ENCODE measurements at regions not wholly inside any gene's neighbourhood (a gene's known extent, or its start where the extent isn't known, plus 50 kb on each side); places are given as distances from the start of the nearest gene placed in this dataset.

- Histone ChIP-seq H3K4me3 (ENCODE audit: low read length) (no peak overlapping the region), H2BK120ac (ENCODE audit: low read depth, low read length) (no peak overlapping the region), H2BK5ac (ENCODE audit: low read length) (no peak overlapping the region), H3K79me2 (ENCODE audit: control insufficient read depth, insufficient read depth, low read length) (no peaks in the 10 kb centered on the region), H3K4ac (ENCODE audit: low read depth, low read length) (no peak overlapping the region), H2AK5ac (ENCODE audit: low read length) (no peak overlapping the region), H3K4me1 (ENCODE audit: control insufficient read depth, low read depth, low read length) (no peaks in the 10 kb centered on the region), H4K8ac (ENCODE audit: low read depth, low read length) (no peak overlapping the region), H2BK15ac (replicated peaks; ENCODE audit: low read depth) (no peak overlapping the region), H3K56ac (ENCODE audit: low read length) (no peak overlapping the region), H4K5ac (ENCODE audit: low read length) (no peak overlapping the region), H3K4me2 (ENCODE audit: low read length) (no peak overlapping the region), H3K36me3 (ENCODE audit: control insufficient read depth, insufficient read depth, low read length) (no peaks in the 10 kb centered on the region), H3K9ac (ENCODE audit: low read length) (no peak overlapping the region), H3K79me1 (ENCODE audit: low read length) (no peaks in the 10 kb centered on the region), H3K23ac (ENCODE audit: low read length) (no peak overlapping the region), H3K27me3 (ENCODE audit: insufficient read depth, low read length, poor library complexity) (no peaks in the 10 kb centered on the region), H3K27ac (ENCODE audit: low read depth, low read length) (no peak overlapping the region), H3K18ac (ENCODE audit: low read length) (no peak overlapping the region)
- no CpG with 5 or more reads among the region's 4 CpGs for WGBS (ENCODE audit: extremely low coverage, insufficient coverage, low lambda C conversion rate)
- no peak for DNase-seq
These were observed 2236.5 kb downstream of the PCDH9 start for GRCh38 chr13:64993514-64994164.

- no peak overlapping the region for H2BK15ac ChIP-seq (replicated peaks; ENCODE audit: low read depth)
- no peak overlapping the region for H3K4me3 ChIP-seq (ENCODE audit: low read length)
- no peak overlapping the region for H3K4me2 ChIP-seq (ENCODE audit: low read length)
- no peaks in the 10 kb centered on the region for H3K36me3 ChIP-seq (ENCODE audit: control insufficient read depth, insufficient read depth, low read length)
- no peak overlapping the region for H2BK5ac ChIP-seq (ENCODE audit: low read length)
- H4K8ac ChIP-seq (ENCODE audit: low read depth, low read length) = no peak overlapping the region
- no peaks in the 10 kb centered on the region for H3K4me1 ChIP-seq (ENCODE audit: control insufficient read depth, low read depth, low read length)
- no peak overlapping the region for H3K4ac ChIP-seq (ENCODE audit: low read depth, low read length)
- H2AK5ac ChIP-seq (ENCODE audit: low read length) = no peak overlapping the region
- H4K5ac ChIP-seq (ENCODE audit: low read length) = no peak overlapping the region
- no CpG with 5 or more reads among the region's 2 CpGs for WGBS (ENCODE audit: extremely low coverage, insufficient coverage, low lambda C conversion rate)
- no peak overlapping the region for H3K56ac ChIP-seq (ENCODE audit: low read length)
- H3K23ac ChIP-seq (ENCODE audit: low read length) = no peak overlapping the region
- DNase-seq = no peak
- H3K27me3 ChIP-seq (ENCODE audit: insufficient read depth, low read length, poor library complexity) = no peaks in the 10 kb centered on the region
- no peak overlapping the region for H3K18ac ChIP-seq (ENCODE audit: low read length)
- no peak overlapping the region for H3K27ac ChIP-seq (ENCODE audit: low read depth, low read length)
- no peak overlapping the region for H2BK120ac ChIP-seq (ENCODE audit: low read depth, low read length)
- no peaks in the 10 kb centered on the region for H3K79me1 ChIP-seq (ENCODE audit: low read length)
- H3K9ac ChIP-seq (ENCODE audit: low read length) = no peak overlapping the region
- H3K79me2 ChIP-seq (ENCODE audit: control insufficient read depth, insufficient read depth, low read length) = no peaks in the 10 kb centered on the region
These were observed 2237.8 kb downstream of the PCDH9 start for GRCh38 chr13:64992314-64992713.

- Histone ChIP-seq H2AK5ac (ENCODE audit: low read length) (no peak overlapping the region), H4K8ac (ENCODE audit: low read depth, low read length) (no peak overlapping the region), H4K5ac (ENCODE audit: low read length) (no peak overlapping the region), H3K4me3 (ENCODE audit: low read length) (no peak overlapping the region), H3K9ac (ENCODE audit: low read length) (no peak overlapping the region), H2BK120ac (ENCODE audit: low read depth, low read length) (no peak overlapping the region), H3K4ac (ENCODE audit: low read depth, low read length) (no peak overlapping the region), H2BK15ac (replicated peaks; ENCODE audit: low read depth) (no peak overlapping the region), H3K79me2 (ENCODE audit: control insufficient read depth, insufficient read depth, low read length) (no peaks in the 10 kb centered on the region), H3K79me1 (ENCODE audit: low read length) (no peaks in the 10 kb centered on the region), H3K27ac (ENCODE audit: low read depth, low read length) (no peak overlapping the region), H3K27me3 (ENCODE audit: insufficient read depth, low read length, poor library complexity) (no peaks in the 10 kb centered on the region), H3K4me2 (ENCODE audit: low read length) (no peak overlapping the region), H3K23ac (ENCODE audit: low read length) (no peak overlapping the region), H3K18ac (ENCODE audit: low read length) (no peak overlapping the region), H2BK5ac (ENCODE audit: low read length) (no peak overlapping the region), H3K56ac (ENCODE audit: low read length) (no peak overlapping the region), H3K36me3 (ENCODE audit: control insufficient read depth, insufficient read depth, low read length) (no peaks in the 10 kb centered on the region), H3K4me1 (ENCODE audit: control insufficient read depth, low read depth, low read length) (no peaks in the 10 kb centered on the region)
- no peak for DNase-seq
- WGBS (ENCODE audit: extremely low coverage, insufficient coverage, low lambda C conversion rate) = no CpG with 5 or more reads among the region's 5 CpGs
These were observed 2245.1 kb downstream of the PCDH9 start for GRCh38 chr13:64985075-64985474.

- H3K4me3 ChIP-seq (ENCODE audit: low read length) = no peak overlapping the region
- H3K9ac ChIP-seq (ENCODE audit: low read length) = no peak overlapping the region
- H3K4me2 ChIP-seq (ENCODE audit: low read length) = no peak overlapping the region
- H3K4me1 ChIP-seq (ENCODE audit: control insufficient read depth, low read depth, low read length) = no peaks in the 10 kb centered on the region
- no CpG with 5 or more reads among the region's 1 CpG for WGBS (ENCODE audit: extremely low coverage, insufficient coverage, low lambda C conversion rate)
- H2AK5ac ChIP-seq (ENCODE audit: low read length) = no peak overlapping the region
- no peak overlapping the region for H4K8ac ChIP-seq (ENCODE audit: low read depth, low read length)
- no peaks in the 10 kb centered on the region for H3K27me3 ChIP-seq (ENCODE audit: insufficient read depth, low read length, poor library complexity)
- DNase-seq = peak; percentile 0
- H3K79me1 ChIP-seq (ENCODE audit: low read length) = no peaks in the 10 kb centered on the region
- H2BK120ac ChIP-seq (ENCODE audit: low read depth, low read length) = no peak overlapping the region
- no peaks in the 10 kb centered on the region for H3K36me3 ChIP-seq (ENCODE audit: control insufficient read depth, insufficient read depth, low read length)
- no peak overlapping the region for H2BK15ac ChIP-seq (replicated peaks; ENCODE audit: low read depth)
- no peak overlapping the region for H3K56ac ChIP-seq (ENCODE audit: low read length)
- H2BK5ac ChIP-seq (ENCODE audit: low read length) = no peak overlapping the region
- no peaks in the 10 kb centered on the region for H3K79me2 ChIP-seq (ENCODE audit: control insufficient read depth, insufficient read depth, low read length)
- no peak overlapping the region for H3K23ac ChIP-seq (ENCODE audit: low read length)
- H3K27ac ChIP-seq (ENCODE audit: low read depth, low read length) = no peak overlapping the region
- no peak overlapping the region for H3K18ac ChIP-seq (ENCODE audit: low read length)
- no peak overlapping the region for H4K5ac ChIP-seq (ENCODE audit: low read length)
- H3K4ac ChIP-seq (ENCODE audit: low read depth, low read length) = no peak overlapping the region
These were observed 2267.7 kb downstream of the PCDH9 start for GRCh38 chr13:64962404-64962803.

GRCh38 chr13:64959276-64959675, 2270.9 kb downstream of the PCDH9 start:
- Histone ChIP-seq H4K8ac (ENCODE audit: low read depth, low read length) (no peak overlapping the region), H3K4me1 (ENCODE audit: control insufficient read depth, low read depth, low read length) (no peaks in the 10 kb centered on the region), H4K5ac (ENCODE audit: low read length) (no peak overlapping the region), H2BK5ac (ENCODE audit: low read length) (no peak overlapping the region), H3K27me3 (ENCODE audit: insufficient read depth, low read length, poor library complexity) (no peaks in the 10 kb centered on the region), H3K4me3 (ENCODE audit: low read length) (no peak overlapping the region), H3K9ac (ENCODE audit: low read length) (no peak overlapping the region), H3K27ac (ENCODE audit: low read depth, low read length) (no peak overlapping the region), H3K18ac (ENCODE audit: low read length) (no peak overlapping the region), H2BK120ac (ENCODE audit: low read depth, low read length) (no peak overlapping the region), H3K79me1 (ENCODE audit: low read length) (no peaks in the 10 kb centered on the region), H3K56ac (ENCODE audit: low read length) (no peak overlapping the region), H3K36me3 (ENCODE audit: control insufficient read depth, insufficient read depth, low read length) (no peaks in the 10 kb centered on the region), H3K4ac (ENCODE audit: low read depth, low read length) (no peak overlapping the region), H2AK5ac (ENCODE audit: low read length) (no peak overlapping the region), H3K4me2 (ENCODE audit: low read length) (no peak overlapping the region), H3K23ac (ENCODE audit: low read length) (no peak overlapping the region), H2BK15ac (replicated peaks; ENCODE audit: low read depth) (no peak overlapping the region), H3K79me2 (ENCODE audit: control insufficient read depth, insufficient read depth, low read length) (no peaks in the 10 kb centered on the region)
- WGBS (ENCODE audit: extremely low coverage, insufficient coverage, low lambda C conversion rate) = no CpG with 5 or more reads among the region's 15 CpGs
- DNase-seq = no peak

GRCh38 chr13:64958106-64958505, 2272.0 kb downstream of the PCDH9 start:
- no peak overlapping the region for H4K5ac ChIP-seq (ENCODE audit: low read length)
- H3K79me1 ChIP-seq (ENCODE audit: low read length) = no peaks in the 10 kb centered on the region
- no peak overlapping the region for H3K4me2 ChIP-seq (ENCODE audit: low read length)
- WGBS (ENCODE audit: extremely low coverage, insufficient coverage, low lambda C conversion rate) = no CpG with 5 or more reads among the region's 16 CpGs
- no peak overlapping the region for H3K9ac ChIP-seq (ENCODE audit: low read length)
- no peak overlapping the region for H2BK15ac ChIP-seq (replicated peaks; ENCODE audit: low read depth)
- H3K27ac ChIP-seq (ENCODE audit: low read depth, low read length) = no peak overlapping the region
- no peak overlapping the region for H3K4me3 ChIP-seq (ENCODE audit: low read length)
- H3K18ac ChIP-seq (ENCODE audit: low read length) = no peak overlapping the region
- H2BK5ac ChIP-seq (ENCODE audit: low read length) = no peak overlapping the region
- H2AK5ac ChIP-seq (ENCODE audit: low read length) = no peak overlapping the region
- no peak overlapping the region for H3K4ac ChIP-seq (ENCODE audit: low read depth, low read length)
- no peaks in the 10 kb centered on the region for H3K36me3 ChIP-seq (ENCODE audit: control insufficient read depth, insufficient read depth, low read length)
- H3K56ac ChIP-seq (ENCODE audit: low read length) = no peak overlapping the region
- no peaks in the 10 kb centered on the region for H3K4me1 ChIP-seq (ENCODE audit: control insufficient read depth, low read depth, low read length)
- H4K8ac ChIP-seq (ENCODE audit: low read depth, low read length) = no peak overlapping the region
- no peak overlapping the region for H3K23ac ChIP-seq (ENCODE audit: low read length)
- no peak overlapping the region for H2BK120ac ChIP-seq (ENCODE audit: low read depth, low read length)
- no peaks in the 10 kb centered on the region for H3K27me3 ChIP-seq (ENCODE audit: insufficient read depth, low read length, poor library complexity)
- no peaks in the 10 kb centered on the region for H3K79me2 ChIP-seq (ENCODE audit: control insufficient read depth, insufficient read depth, low read length)
- DNase-seq = no peak
